CD4-positive, alpha-beta T cell treated with Interleukin-6 for 4 hours (primary cell): ENCODE measurements at regions not wholly inside any gene's neighbourhood (a gene's known extent, or its start where the extent isn't known, plus 50 kb on each side); places are given as distances from the start of the nearest gene placed in this dataset.
A peak's percentile ranks its signal among the peaks of the same experiment; 100 is the strongest.
"Not testable (repeated sequence)": the region's sequence is repeated elsewhere in the genome, so short reads cannot be mapped to it uniquely, and the experiment has no call there.

Experiments
- DNase-seq: peaks from one replicate; pipeline ENCODE4 v3.0.0-alpha.2; 2020; ENCODE audit warnings: mixed read lengths

DNA sequence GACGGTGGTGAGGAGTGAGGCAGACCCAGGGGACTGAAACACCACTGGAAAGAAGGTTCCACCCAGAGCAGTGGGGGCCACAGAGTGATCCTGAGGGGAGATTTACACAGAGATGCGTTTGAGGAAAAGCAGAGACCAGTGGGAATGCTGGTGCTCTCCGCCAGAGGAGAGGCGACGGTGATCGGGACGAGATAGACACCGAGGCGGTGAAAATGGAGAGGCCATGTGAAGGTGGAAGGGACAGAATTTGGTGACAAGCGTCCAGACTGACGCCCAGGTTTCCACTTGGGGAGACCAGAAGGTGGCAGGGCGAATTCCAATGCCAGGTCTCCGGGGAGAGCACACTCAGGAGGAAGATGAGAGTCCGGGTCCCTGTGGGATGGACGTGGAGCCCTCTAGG, 374.8 kb downstream of the CNTNAP3B start:
- DNase-seq: not testable (repeated sequence)

DNA sequence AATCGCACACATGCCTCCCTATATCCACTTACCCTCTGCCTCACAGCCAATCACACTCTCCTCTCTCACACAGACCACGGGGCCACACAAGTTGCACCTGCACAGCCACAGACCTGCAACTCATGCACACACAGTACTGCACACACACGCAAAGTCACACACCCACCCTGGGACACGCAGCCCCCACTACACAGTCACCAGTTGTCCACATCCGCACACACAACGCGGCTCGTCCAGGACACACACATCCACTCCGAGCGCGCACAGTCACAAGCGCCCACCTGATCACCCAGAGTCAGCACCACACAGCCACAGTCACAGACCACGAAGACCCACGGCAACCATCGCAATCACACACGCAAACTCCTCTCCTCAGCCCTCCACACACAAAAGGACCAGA, 387.3 kb downstream of the CNTNAP3B start:
- DNase-seq: not testable (repeated sequence)

DNA sequence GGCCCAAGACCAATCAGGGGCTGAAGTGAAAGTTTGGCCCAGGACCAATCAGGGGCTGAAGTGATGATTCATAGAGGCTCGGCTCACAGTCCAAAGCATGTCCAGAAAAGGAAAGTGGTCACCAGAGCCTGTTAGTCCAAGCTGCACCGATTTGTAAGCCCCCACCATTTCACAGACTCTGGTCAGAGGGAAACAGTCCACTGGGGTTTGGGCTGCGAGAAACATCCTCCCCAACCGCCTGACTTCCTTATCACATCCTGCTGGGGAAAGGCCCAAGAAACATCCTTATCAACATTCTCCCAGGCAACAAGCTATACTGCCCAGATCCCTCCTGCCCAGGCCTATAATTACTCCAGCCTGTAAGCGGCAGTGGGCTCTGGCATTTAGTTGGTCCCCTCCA, 388.1 kb downstream of the CNTNAP3B start:
- not testable (repeated sequence) for DNase-seq

DNA sequence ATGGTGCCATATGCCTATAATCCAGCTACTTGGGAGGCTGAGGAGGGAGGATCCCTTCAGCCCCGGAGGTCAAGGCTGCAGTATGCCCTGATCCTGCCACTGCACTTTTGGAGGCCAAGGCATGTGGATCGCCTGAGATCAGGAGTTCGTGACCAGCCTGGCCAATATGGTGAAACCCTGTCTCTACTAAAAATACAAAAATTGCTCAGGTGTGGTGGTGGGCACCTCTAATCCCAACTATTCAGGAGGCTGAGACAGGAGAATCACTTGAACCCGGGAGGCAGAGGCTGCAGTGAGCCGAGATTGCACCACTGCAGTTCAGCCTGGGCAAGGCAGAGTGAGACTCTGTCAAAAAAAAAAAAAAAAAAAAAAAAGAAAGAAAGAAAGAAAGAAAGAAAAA, 390.5 kb downstream of the CNTNAP3B start:
- not testable (repeated sequence) for DNase-seq

DNA sequence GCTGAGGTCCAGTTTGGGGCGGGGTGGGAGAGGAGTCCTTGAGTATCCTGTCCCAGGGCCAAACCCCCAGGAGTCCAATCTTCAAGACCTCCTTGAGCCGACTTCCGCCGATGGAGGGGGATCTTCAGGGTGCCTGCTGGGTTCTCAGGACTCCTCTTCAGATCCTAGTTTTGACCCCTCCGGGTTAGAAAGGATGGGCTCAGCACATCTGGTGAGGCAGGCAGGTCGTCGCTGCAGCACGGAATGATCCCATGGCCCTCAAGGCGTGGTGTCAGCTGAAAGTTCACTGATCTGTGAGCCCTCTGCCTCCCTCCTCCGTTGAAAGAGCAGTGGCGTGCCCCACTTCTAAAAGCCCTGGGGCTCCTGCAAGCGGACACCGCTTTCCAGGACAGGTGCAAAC, 430.0 kb downstream of the CNTNAP3B start:
- DNase-seq: not testable (repeated sequence)

DNA sequence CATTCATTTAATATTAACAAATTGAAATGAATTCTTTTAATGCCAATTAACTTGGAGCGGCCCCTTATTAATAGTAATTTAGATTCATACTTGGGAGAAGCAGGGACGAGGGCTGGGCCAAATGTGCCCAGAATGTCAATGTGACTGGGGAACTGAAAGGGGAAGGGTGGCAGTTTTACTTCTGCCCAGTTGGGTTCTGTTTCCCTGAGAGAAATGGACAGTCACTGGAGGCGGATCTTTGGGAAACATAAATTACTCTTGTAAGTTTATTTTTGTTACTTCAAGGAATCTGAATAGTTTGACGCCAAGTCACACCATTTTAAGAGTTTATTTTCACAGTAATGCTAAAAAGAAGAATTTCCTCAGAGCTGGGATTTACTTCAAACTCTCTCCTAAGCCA, 432.1 kb downstream of the CNTNAP3B start:
- DNase-seq: not testable (repeated sequence)

DNA sequence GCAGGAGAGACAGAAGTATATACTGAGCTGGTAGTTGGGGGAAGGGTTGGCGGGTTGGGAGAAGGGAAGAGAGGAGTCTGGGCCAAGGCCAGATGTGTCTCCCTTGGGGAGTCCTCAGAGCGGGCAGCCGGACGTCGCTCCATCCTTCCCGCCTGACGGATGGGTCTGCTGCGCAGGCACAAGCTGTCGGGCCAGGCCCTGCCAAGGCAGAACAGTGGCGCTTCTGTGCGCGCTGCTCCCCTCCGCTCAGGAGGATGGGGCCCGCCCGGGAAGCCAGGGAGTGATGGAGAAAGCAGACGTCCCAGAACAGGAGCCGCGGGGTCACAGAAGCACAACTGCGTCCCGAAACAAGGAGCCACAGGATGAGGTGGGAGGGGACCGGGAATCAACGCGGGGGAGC, 449.9 kb downstream of the CNTNAP3B start:
- DNase-seq: not testable (repeated sequence)

DNA sequence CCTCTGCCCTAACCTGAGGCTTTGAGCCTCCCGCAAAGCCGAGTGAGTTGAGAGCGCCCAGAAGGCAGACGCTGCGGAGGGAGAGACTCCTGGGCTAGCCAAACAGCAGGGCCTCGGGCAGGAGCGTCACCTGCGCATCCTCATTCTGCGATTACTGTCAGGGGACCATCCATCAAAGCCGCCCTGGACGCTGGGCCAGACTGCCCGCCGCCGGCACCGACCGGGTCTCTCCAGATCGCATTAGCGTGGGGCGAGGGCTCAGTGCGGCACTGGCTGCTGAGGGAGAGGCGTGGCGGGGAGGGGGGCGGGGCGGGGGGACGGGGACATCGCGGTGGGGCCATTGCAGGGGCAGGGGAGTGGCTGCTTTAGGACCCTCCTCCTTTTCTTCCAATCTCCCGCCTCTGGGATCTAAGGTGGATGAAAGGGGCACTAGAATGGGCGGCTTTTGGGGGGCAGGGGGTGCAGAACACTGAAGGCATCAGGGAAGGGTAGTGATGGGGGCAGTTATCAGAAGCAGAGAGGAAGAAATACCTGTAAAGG, 465.7 kb downstream of the CNTNAP3B start:
- DNase-seq: not testable (repeated sequence)

DNA sequence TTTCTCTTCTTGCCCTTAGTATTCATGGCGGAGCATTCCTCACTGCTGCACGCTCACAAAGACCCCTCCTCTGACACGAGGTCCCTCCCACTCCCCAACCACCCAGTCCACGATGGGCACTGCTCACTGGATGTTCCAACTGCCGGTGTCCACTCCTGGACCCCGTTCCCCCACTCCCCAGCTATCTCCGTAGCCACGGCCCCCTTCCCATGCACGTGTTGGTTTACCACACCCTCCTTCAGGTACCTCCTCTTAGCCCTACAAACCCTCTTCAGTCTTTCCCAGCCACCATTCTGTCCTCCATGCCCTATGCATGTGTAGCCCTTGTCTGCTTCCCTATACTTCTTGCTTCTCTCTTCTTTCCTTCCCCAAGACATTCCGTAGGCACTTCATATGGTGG, 469.6 kb upstream of the ZNG1F start:
- DNase-seq: not testable (repeated sequence)

DNA sequence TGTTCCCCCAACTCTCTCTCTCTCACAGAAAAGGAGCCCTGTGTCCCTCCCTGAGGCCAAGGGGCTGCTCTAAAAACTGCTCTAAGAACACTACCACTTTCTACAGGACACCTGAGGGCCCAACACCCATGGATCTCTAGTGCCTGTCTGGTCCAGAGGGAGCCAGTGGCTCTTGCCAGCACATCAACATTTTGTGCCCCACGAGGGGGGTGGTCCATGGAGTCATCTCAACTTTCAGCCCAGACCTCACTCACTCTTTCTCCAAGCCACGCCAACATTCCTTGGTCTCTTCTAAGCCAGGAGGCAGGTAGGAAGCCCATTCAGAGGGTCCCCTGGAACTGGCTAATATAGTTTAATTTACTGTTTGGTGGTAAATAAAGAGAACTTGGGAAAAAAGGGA, 469.0 kb upstream of the ZNG1F start:
- DNase-seq: not testable (repeated sequence)

DNA sequence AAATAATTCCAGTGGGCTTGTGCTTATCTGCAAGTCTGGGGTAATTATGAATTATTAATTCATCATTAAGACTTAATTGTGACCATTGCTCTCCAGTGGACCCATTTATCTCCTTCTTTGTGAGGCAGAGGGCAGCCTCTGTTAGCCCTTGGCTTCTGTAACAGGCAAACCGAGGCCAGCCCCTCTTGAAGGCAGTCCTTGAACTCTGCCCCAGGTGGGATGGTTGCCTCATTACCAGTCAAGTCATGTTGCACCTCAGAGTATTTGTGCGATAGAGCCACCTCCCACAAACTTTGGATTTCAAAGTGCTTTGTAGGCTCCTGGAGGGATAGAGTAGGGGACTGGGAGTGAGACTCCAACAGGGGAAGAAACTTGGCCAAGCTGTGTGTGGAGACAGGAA, 468.0 kb upstream of the ZNG1F start:
- not testable (repeated sequence) for DNase-seq

DNA sequence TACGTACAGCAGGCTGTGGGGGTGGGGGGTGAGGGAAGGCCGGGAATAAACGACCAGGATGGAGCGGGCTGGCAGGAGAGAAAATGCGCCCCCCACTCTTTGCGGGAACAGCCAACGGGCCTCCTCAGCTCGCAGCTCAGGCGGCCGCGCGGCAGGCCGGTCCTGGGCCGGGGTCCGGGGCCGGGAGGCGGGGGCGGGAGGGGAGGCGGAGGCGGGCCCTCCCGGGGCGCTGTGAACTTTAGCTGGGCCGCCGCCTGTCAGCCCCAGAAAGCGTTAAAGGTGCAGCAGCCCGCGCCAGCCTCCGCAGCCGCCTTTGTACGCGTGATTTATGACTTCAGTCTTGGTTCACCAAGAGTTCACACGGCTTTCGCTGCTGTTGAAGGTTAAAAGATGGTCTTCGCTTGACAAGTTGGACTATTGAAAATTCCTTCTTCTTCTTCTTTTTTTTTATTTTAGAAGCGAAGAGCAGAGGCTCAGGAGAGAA, 466.0 kb upstream of the ZNG1F start:
- DNase-seq: not testable (repeated sequence)

DNA sequence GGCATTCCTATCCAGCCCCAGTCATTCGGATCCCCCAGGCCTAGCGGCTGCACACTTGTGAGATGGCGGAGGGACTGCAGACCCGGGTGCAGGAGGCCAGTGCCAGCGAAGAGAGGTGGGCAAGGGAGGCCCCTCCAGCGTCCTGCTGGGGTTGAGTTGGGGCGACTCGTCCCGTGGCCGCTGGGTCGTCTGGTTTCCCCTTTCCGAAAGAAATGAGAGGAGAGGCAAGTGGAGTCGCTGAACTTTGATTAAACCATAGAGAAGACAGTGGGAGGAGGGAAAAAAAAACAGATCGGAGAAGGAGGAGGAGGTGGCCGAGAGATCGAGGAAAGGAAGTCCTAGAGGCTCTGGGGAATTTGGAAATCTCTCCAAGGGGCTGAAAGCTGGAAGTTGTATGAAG, 465.2 kb upstream of the ZNG1F start:
- DNase-seq: not testable (repeated sequence)

DNA sequence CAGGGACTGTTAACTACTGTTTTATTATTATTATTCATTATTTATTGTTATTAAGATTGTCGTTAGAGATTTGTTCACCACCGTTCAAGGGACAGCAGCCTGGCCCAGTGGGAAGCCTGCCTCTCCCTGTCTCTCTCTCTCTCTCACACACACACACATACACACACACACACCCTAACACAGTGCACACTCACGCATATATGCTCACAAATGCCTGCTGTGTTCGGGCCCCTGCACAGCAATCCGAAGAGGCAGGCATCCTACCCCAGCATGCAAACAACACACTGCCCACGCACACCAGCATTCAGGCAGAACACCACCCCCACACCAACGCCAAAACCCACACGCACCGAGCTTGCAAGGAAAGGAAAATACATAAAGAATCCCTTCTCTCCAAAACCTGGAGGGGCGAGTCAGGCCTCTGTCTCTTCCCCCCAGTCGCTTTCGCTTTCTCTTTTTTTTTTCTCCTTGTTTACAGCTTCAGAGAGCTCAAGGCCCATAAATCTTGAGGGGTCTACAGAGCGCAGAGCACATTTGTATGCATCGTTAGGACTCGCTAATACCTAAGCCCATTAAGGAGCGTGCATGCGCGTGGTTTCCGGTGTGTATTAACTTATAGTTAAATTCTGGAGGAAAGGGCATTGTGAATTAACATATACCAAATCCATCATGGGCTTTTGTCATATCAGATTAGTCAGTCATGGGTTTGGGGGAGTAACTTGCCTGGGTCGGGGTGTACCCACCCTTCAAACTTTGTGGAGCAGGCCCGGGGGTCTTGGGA, 464.6 kb upstream of the ZNG1F start:
- not testable (repeated sequence) for DNase-seq

DNA sequence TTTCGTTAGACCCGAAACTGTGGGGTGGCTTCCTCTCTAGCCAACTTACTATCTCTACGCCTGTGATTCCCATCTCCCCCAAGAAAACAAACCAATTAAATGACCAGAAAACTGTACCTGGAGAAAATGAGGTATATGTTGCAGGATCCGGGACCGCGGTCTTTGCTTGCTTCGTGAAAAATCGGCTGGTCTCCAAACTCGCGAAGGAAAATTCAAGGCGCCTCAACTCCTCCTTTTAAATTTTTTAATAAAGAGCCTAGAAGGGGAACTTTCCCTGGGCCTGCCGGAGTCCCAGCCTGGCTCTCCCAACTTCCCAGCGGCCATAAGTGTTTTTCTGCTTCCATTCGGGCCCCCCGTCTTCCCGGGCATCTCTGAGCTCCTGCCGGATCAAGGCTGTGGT, 463.7 kb upstream of the ZNG1F start:
- not testable (repeated sequence) for DNase-seq

DNA sequence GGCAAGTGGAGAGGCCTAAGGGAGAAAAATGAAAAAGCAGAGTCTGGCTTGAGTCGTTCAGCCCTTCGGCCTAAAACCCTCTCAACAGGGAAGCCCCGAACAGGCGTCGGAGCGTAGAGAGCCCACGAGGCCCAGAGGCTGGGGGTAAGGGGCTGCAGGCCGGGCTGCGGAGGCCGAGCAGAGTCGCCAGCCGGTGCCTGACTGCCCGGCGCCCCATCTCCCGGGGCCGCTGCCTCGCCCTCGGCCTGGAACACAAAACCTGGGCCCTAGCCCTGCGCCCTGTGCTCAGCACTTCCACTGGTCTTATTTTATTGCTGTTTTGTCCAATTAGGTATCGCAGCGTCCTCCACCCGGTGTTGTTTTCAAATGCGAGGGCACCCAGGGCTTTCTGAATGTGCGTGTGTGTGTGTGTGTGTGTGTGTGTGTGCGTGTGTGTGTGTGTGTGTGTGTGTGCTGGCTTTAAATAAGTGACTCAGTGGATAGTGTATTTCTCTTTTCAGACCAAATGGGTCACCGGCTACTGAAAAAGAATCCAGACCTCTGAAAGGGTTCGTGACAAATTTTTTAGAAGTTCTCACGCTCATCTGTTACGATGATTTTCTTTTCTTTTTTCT, 463.1 kb upstream of the ZNG1F start:
- not testable (repeated sequence) for DNase-seq

DNA sequence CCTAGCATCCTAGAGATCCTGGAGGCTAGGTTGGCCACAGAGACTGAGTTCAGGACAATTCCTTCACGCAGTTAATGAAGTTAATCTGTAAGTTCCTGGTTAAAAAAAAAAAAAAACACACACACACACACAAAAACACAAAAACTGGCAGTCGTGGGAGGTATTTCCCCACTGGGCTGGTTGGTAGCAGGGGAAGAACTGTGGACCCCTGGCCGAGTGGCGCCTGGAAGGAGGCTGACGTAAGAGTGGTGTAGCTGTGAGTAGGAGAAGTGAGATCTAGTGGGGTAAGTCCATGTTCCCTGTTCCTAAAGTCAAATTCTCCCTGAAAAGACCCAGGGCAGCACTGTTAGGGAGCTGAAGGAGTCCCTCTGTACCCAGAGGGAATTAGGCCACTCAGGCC, 461.0 kb upstream of the ZNG1F start:
- DNase-seq: not testable (repeated sequence)

DNA sequence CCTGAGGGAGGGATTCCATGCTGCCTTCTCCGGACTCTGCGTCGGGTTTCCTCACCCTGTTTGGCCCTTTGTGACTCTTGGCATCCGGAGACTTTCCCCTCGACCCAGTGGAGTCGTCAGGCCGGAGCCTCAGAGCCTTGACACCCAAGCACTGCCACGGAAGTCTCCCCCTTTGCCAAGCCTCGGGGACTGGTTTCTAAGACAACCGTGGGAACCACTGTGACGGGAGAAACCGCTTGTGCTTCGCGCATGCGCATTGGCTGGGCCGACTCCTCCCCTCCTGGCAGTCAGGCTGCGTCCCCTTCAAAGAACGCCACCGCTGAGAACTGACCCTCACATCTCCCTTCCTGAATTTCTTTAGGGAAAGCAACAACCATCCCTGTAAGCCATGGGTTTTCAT, 459.4 kb upstream of the ZNG1F start:
- DNase-seq: peak; percentile 45

DNA sequence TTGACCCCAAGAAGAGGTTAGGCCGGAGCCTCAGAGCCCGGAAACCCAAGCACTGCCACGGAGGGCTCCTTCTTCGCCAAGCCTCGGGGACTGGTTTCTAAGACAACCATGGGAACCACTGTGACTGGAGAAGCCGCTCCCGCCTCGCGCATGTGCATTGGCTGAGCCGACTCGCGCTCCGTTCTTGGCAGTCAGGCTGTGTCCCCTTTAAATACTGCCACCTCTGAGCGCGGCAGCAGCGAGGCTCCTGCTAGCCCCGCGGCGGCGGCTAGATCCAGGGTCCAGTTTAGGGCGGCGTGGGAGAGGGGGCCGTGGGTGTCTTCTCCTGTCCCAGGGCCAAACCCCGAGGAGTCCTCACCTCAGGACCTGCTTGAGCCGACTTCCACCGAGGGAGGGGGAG, 457.1 kb upstream of the ZNG1F start:
- DNase-seq: not testable (repeated sequence)

DNA sequence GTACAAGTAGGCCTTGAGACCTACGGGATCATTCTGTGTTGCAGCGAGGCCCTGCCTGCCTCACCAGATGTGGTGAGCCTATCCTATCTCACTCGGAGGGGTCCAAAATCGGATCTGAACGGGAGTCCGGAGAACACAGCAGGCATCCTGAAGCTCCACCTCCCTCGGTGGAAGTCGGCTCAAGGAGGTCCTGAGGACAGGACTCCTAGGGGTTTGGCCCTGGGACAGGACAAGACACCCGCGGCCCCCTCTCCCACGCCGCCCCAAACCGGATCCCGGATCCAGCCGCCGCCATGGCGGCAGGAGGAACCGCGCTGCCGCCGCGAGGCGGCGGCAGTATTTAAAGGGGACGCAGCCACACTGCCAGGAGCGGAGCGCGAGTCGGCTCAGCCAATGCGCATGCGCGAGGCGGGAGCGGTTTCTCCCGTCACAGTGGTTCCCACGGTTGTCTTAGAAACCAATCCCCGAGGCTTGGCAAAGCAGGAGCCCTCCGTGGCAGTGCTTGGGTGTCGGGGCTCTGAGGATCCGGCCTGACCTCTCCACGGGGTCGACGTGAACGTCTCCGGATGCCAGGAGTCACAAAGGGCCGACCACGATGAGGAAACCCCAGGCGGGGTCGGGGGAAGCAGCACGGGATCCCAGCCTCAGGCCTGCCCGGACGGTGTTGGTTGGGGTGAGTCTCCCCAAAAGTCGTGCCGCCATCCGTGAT, 454.6 kb upstream of the ZNG1F start:
- peak; percentile 59 for DNase-seq

DNA sequence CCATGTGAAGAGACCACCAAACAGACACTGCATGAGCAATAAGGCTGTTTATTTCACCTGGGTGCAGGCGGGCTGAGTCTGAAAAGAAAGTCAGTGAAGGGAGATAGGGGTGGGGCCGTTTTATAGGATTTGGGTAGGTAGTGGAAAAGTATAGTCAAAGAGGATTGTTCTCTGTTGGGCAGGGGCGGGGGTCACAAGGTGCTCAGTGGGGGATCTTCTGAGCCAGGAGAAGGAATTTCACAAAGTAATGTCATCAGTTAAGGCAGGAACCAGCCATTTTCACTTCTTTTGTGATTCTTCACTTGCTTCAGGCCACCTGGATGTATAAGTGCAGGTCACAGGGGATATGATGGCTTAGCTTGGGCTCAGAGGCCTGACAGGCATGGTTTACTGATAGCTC, 444.6 kb upstream of the ZNG1F start:
- not testable (repeated sequence) for DNase-seq

DNA sequence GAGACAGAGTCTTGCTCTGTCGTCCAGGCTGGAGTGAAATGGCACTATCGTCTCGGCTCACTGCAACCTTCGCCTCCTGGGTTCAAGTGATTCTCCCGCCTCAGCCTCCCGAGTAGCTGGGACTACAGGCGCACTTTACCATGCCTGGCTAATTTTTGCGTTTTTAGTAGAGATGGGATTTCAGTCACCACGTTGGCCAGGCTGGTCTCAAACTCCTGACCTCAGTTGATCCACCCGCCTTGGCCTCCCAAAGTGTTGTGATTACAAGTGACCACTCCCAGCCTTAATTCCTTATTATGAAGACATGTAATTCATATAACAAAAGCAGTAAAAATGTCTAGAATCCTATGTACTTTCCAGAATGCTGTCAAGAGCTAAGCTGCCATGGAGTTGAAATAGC, 434.5 kb upstream of the ZNG1F start:
- DNase-seq: not testable (repeated sequence)

DNA sequence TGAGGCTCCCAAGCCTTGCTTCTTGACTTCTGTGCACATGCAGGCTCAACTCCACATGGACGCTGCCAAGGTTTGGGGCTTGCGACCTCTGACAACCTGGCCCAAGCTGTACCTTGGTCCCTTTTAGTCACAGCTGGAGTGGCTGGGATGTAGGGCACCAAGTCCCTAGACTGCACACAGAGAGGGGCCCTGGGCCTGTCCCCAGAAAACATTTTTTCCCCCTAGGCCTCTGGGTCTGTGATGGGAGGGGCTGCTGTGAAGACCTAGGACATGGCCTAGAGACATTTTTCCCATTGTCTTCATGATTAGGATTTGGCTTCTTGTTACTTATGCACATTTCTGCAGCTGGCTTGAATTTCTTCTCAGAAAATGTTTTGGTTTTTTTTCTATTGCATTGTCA, 430.1 kb upstream of the ZNG1F start:
- DNase-seq: not testable (repeated sequence)
